ENCODE measurements at regions not wholly inside any gene's neighbourhood (a gene's known extent, or its start where the extent isn't known, plus 50 kb on each side); places are given as distances from the start of the nearest gene placed in this dataset.

GRCh38 chr4:30434656-30435055, 285.5 kb upstream of the PCDH7 start:
- TF ChIP-seq CTCF (IDR thresholded peaks at IDR 0.05) = no peak
- no peak for TF ChIP-seq POLR2AphosphoS5 (IDR thresholded peaks at IDR 0.05)
- TF ChIP-seq EP300 (IDR thresholded peaks at IDR 0.05; ENCODE audit: low read depth) = no peak
- TF ChIP-seq POLR2A (IDR thresholded peaks at IDR 0.05) = no peak
